SK-N-SH treated with all-trans-retinoic acid at 6 μM for 48 hours (cell line): ENCODE measurements at regions not wholly inside any gene's neighbourhood (a gene's known extent, or its start where the extent isn't known, plus 50 kb on each side); places are given as distances from the start of the nearest gene placed in this dataset.

ENCODE experiments used
- ARNTL ChIP-seq: fragments of 450-650 bp; formaldehyde crosslinking; IDR thresholded peaks from 2 replicates; pipeline ENCODE4 v1.5.0; 2020; ENCODE audit warnings: low read depth, mild to moderate bottlenecking, moderate library complexity, borderline replicate concordance
- ESRRG ChIP-seq: fragments of 250-450 bp; sonication (Bioruptor Pico); IDR thresholded peaks from 2 replicates; pipeline ENCODE4 v1.6.1; 2021; ENCODE audit warnings: mild to moderate bottlenecking
- OSR1 ChIP-seq: fragments of 250-450 bp; sonication (Bioruptor Pico); IDR thresholded peaks from 2 replicates; pipeline ENCODE4 v1.8.0; 2022; ENCODE audit warnings: moderate library complexity, mild to moderate bottlenecking, inconsistent platforms
- RARB ChIP-seq: fragments of 250-450 bp; sonication (Bioruptor Pico); IDR thresholded peaks from 2 replicates; pipeline ENCODE4 v1.8.0; 2021; ENCODE audit warnings: mild to moderate bottlenecking, moderate library complexity
- ZFP3 ChIP-seq: fragments of 250-450 bp; sonication (Bioruptor Pico); IDR thresholded peaks from 2 replicates; pipeline ENCODE4 v1.5.0; 2020; ENCODE audit warnings: mild to moderate bottlenecking, moderate library complexity
- ZNF8 ChIP-seq: fragments of 450-650 bp; formaldehyde crosslinking; IDR thresholded peaks from 2 replicates; pipeline ENCODE4 v1.5.0; 2020; ENCODE audit warnings: mild to moderate bottlenecking, moderate library complexity
- TF ChIP-seq, protein P1 (sequence below): fragments of 250-450 bp; sonication (Bioruptor Pico); IDR thresholded peaks from 2 replicates; pipeline ENCODE4 v1.5.1; 2021; ENCODE audit warnings: mild to moderate bottlenecking, moderate library complexity
- TF ChIP-seq, protein P2 (sequence below): fragments of 250-450 bp; sonication (Bioruptor Pico); IDR thresholded peaks from 2 replicates; pipeline ENCODE4 v1.8.0; 2021; ENCODE audit warnings: low read depth, mild to moderate bottlenecking, moderate library complexity, borderline replicate concordance

DNA sequence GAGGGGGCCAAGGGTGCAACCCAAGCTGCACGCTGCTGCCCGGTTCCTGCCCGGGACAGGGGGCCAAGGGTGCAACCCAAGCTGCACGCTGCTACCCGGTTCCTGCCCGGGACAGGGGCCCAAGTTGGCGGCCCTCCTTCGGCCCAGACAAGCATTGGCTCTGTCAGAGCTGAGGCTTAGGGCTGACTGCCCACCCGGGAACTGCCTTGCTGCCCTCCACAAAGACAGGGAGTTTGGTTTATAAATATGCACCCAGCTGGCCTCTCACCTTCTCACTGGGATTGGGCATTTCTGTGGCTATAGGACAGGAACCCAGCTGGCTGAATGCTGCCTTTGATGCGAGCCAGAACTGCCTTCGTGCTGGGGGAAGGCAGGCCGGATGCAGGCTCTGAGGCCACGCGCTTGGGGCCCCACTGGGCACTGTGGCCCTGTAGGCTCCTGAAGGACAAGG lies 105.7 kb downstream of the IRX5 start:
- TF ChIP-seq ESRRG (CRISPR knock-in tag) (no peak), RARB (CRISPR knock-in tag) (no peak), ZFP3 (no peak), OSR1 (CRISPR knock-in tag) (no peak), ZNF8 (no peak), ARNTL (CRISPR knock-in tag) (no peak)
- TF ChIP-seq, protein P1, sequence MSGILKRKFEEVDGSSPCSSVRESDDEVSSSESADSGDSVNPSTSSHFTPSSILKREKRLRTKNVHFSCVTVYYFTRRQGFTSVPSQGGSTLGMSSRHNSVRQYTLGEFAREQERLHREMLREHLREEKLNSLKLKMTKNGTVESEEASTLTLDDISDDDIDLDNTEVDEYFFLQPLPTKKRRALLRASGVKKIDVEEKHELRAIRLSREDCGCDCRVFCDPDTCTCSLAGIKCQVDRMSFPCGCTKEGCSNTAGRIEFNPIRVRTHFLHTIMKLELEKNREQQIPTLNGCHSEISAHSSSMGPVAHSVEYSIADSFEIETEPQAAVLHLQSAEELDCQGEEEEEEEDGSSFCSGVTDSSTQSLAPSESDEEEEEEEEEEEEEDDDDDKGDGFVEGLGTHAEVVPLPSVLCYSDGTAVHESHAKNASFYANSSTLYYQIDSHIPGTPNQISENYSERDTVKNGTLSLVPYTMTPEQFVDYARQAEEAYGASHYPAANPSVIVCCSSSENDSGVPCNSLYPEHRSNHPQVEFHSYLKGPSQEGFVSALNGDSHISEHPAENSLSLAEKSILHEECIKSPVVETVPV (CRISPR knock-in tag): no peak
- TF ChIP-seq, protein P2, sequence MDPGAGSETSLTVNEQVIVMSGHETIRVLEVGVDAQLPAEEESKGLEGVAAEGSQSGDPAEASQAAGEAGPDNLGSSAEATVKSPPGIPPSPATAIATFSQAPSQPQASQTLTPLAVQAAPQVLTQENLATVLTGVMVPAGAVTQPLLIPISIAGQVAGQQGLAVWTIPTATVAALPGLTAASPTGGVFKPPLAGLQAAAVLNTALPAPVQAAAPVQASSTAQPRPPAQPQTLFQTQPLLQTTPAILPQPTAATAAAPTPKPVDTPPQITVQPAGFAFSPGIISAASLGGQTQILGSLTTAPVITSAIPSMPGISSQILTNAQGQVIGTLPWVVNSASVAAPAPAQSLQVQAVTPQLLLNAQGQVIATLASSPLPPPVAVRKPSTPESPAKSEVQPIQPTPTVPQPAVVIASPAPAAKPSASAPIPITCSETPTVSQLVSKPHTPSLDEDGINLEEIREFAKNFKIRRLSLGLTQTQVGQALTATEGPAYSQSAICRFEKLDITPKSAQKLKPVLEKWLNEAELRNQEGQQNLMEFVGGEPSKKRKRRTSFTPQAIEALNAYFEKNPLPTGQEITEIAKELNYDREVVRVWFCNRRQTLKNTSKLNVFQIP (CRISPR knock-in tag): no peak
